ENCODE measurements at regions not wholly inside any gene's neighbourhood (a gene's known extent, or its start where the extent isn't known, plus 50 kb on each side); places are given as distances from the start of the nearest gene placed in this dataset.

DNA sequence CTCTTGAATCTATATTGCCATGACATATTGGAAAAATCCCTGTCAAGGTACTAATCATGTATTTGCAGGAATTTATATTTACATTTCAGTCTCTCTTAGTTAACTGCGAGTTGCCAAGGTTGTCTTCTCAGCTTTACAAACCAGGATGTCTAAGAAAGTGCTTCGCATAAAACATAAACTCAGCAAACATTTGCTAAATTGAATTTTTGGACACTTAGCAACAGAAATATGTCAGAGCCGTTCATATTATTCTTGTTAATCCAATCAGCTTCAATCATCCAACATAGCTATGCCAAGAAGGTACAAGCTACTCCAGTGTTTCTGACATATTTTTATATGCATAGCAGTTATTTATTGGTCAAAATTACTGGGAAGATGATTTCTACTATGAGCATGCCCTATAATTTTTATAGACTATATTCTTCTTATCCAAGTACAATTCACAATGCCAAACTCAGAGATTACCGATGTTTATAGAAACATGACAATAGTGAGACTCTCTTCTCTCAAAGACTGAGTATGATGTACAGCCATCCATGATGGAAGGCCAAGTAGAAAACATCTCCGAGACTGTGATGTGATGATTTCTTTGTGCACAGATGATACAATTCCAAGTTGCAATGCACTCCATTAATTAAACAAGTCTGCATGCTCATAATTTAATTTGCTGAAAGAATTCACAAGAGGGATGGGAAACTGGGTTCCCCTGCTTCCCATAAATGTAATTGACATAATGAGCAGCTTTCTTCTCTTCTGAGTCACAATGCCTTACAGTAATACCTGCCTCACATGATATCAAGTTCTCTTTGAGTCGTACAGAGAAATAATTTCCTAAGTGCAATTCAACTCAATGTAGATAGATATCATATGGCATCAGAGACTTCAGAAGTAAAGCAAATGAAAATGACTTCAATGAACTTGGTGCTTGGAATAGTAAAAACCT is 776.3 kb downstream of the EFNB2 start:
- H3K4me2 ChIP-seq (ENCODE audit: low read length), result no peak overlapping the region
- no peaks in the 10 kb centered on the region for H3K79me2 ChIP-seq (ENCODE audit: control insufficient read depth, low read length)
- H3F3A ChIP-seq (ENCODE audit: control insufficient read depth, insufficient read depth), result no peaks in the 10 kb centered on the region
- no peaks in the 10 kb centered on the region for H3K9me2 ChIP-seq (replicated peaks; ENCODE audit: control insufficient read depth, low read length)
- no peaks in the 10 kb centered on the region for H4K20me1 ChIP-seq (ENCODE audit: control insufficient read depth, insufficient read depth, low read depth, low read length)
- H3K4me3 ChIP-seq (ENCODE audit: low read length), result no peak overlapping the region
- H3K27me3 ChIP-seq (ENCODE audit: control insufficient read depth, low read length), result no peaks in the 10 kb centered on the region
- H3K9me3 ChIP-seq (ENCODE audit: control insufficient read depth, insufficient read depth, low read length), result no peaks in the 10 kb centered on the region
- no peaks in the 10 kb centered on the region for H3K36me3 ChIP-seq (ENCODE audit: control insufficient read depth, low read length)
- TF ChIP-seq, protein P1, sequence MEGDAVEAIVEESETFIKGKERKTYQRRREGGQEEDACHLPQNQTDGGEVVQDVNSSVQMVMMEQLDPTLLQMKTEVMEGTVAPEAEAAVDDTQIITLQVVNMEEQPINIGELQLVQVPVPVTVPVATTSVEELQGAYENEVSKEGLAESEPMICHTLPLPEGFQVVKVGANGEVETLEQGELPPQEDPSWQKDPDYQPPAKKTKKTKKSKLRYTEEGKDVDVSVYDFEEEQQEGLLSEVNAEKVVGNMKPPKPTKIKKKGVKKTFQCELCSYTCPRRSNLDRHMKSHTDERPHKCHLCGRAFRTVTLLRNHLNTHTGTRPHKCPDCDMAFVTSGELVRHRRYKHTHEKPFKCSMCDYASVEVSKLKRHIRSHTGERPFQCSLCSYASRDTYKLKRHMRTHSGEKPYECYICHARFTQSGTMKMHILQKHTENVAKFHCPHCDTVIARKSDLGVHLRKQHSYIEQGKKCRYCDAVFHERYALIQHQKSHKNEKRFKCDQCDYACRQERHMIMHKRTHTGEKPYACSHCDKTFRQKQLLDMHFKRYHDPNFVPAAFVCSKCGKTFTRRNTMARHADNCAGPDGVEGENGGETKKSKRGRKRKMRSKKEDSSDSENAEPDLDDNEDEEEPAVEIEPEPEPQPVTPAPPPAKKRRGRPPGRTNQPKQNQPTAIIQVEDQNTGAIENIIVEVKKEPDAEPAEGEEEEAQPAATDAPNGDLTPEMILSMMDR (IDR thresholded peaks at IDR 0.05; ENCODE audit: low read depth, low read length, poor library complexity, severe bottlenecking), result no peak
- no peak for TF ChIP-seq EZH2phosphoT487 (IDR thresholded peaks at IDR 0.05; ENCODE audit: borderline replicate concordance, low read length)
- H3K4me1 ChIP-seq (ENCODE audit: control insufficient read depth, low read length), result no peaks in the 10 kb centered on the region
- H3K27ac ChIP-seq (ENCODE audit: low read depth, low read length), result no peak overlapping the region

DNA sequence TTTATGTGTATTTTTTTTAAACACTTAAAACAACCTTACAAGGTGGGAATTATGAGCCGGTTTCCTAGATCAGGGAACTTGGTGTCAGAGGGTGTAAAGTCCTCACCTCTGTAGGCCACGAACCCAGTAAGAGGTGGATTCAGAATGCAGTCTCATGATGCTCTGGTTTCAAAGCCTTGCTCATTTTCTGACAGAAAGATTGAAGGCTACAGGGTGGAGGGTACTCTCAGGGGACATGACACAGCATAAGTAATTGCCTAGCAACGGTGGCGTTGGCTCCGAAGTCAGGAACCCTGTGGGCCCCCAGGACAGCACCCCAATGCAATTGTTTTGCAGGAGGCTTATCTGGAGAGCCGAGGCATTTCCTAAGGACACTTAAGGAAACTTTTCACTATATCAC is 794.7 kb downstream of the EFNB2 start:
- Histone ChIP-seq H4K20me1 (ENCODE audit: control insufficient read depth, insufficient read depth, low read depth, low read length) (no peaks in the 10 kb centered on the region), H3K4me2 (ENCODE audit: low read length) (no peak overlapping the region), H3K79me2 (ENCODE audit: control insufficient read depth, low read length) (no peaks in the 10 kb centered on the region), H3F3A (ENCODE audit: control insufficient read depth, insufficient read depth) (no peaks in the 10 kb centered on the region), H3K27ac (ENCODE audit: low read depth, low read length) (no peak overlapping the region), H3K27me3 (ENCODE audit: control insufficient read depth, low read length) (no peaks in the 10 kb centered on the region), H3K4me1 (ENCODE audit: control insufficient read depth, low read length) (no peaks in the 10 kb centered on the region), H3K9me3 (ENCODE audit: control insufficient read depth, insufficient read depth, low read length) (no peaks in the 10 kb centered on the region), H3K4me3 (ENCODE audit: low read length) (no peak overlapping the region), H3K36me3 (ENCODE audit: control insufficient read depth, low read length) (no peaks in the 10 kb centered on the region), H3K9me2 (replicated peaks; ENCODE audit: control insufficient read depth, low read length) (no peaks in the 10 kb centered on the region)
- TF ChIP-seq EZH2phosphoT487 (IDR thresholded peaks at IDR 0.05; ENCODE audit: borderline replicate concordance, low read length), result no peak

DNA sequence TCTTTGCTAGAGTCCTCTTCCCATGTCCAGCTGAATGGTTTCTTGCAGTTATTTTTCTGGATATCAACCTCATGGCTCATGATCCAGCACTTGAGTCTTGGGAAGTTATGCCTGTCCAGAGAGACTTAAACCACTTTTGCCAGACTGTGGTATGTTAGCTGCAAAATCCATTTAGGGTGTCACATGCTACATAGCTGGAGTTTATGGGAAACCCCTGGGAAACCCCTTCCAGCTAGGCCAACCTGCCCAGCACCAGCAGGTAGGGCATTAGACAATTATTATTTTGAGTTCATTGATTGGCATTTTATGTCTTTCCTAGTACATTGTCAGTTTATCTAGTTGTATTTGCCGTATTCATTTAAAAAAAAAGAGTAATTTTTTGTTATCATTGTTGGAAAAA is 797.8 kb downstream of the EFNB2 start:
- no peak for TF ChIP-seq EZH2phosphoT487 (IDR thresholded peaks at IDR 0.05; ENCODE audit: borderline replicate concordance, low read length)
- TF ChIP-seq, protein P1 (IDR thresholded peaks at IDR 0.05; ENCODE audit: low read depth, low read length, poor library complexity, severe bottlenecking), result no peak
- H3K79me2 ChIP-seq (ENCODE audit: control insufficient read depth, low read length), result no peaks in the 10 kb centered on the region
- no peaks in the 10 kb centered on the region for H4K20me1 ChIP-seq (ENCODE audit: control insufficient read depth, insufficient read depth, low read depth, low read length)
- H3K4me2 ChIP-seq (ENCODE audit: low read length), result no peak overlapping the region
- no peaks in the 10 kb centered on the region for H3K4me1 ChIP-seq (ENCODE audit: control insufficient read depth, low read length)
- H3F3A ChIP-seq (ENCODE audit: control insufficient read depth, insufficient read depth), result no peaks in the 10 kb centered on the region
- no peaks in the 10 kb centered on the region for H3K27me3 ChIP-seq (ENCODE audit: control insufficient read depth, low read length)
- no peaks in the 10 kb centered on the region for H3K36me3 ChIP-seq (ENCODE audit: control insufficient read depth, low read length)
- H3K4me3 ChIP-seq (ENCODE audit: low read length), result no peak overlapping the region
- no peaks in the 10 kb centered on the region for H3K9me3 ChIP-seq (ENCODE audit: control insufficient read depth, insufficient read depth, low read length)
- no peak overlapping the region for H3K27ac ChIP-seq (ENCODE audit: low read depth, low read length)
- no peaks in the 10 kb centered on the region for H3K9me2 ChIP-seq (replicated peaks; ENCODE audit: control insufficient read depth, low read length)

DNA sequence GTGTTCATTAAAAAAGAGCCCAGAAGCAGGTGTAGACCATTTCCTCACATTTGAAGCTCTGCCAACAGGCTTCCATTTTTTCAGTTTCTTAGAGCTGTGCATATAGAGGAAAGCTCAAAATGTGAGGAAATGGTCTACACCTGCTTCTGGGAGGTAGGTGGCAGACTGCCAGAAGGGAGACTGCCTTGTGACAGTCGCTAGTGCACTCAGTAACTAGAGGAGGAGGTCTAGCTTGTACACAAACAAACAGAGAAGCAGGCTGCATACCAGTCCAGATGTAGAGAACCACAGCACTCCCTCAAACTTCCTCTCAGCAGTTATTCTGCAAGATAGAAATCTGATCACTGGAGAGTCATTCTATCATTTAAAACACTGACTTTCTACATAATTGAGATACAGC is 800.2 kb downstream of the EFNB2 start:
- Histone ChIP-seq H3K4me1 (ENCODE audit: control insufficient read depth, low read length) (no peaks in the 10 kb centered on the region), H3K36me3 (ENCODE audit: control insufficient read depth, low read length) (no peaks in the 10 kb centered on the region), H4K20me1 (ENCODE audit: control insufficient read depth, insufficient read depth, low read depth, low read length) (no peaks in the 10 kb centered on the region), H3K4me3 (ENCODE audit: low read length) (no peak overlapping the region), H3K4me2 (ENCODE audit: low read length) (no peak overlapping the region), H3F3A (ENCODE audit: control insufficient read depth, insufficient read depth) (no peaks in the 10 kb centered on the region), H3K27me3 (ENCODE audit: control insufficient read depth, low read length) (no peaks in the 10 kb centered on the region), H3K79me2 (ENCODE audit: control insufficient read depth, low read length) (no peaks in the 10 kb centered on the region), H3K9me3 (ENCODE audit: control insufficient read depth, insufficient read depth, low read length) (no peaks in the 10 kb centered on the region), H3K9me2 (replicated peaks; ENCODE audit: control insufficient read depth, low read length) (no peaks in the 10 kb centered on the region), H3K27ac (ENCODE audit: low read depth, low read length) (no peak overlapping the region)
- TF ChIP-seq EZH2phosphoT487 (IDR thresholded peaks at IDR 0.05; ENCODE audit: borderline replicate concordance, low read length), result no peak
- TF ChIP-seq, protein P1 (IDR thresholded peaks at IDR 0.05; ENCODE audit: low read depth, low read length, poor library complexity, severe bottlenecking), result no peak
